Transverse colon (tissue), 4 donors: ENCODE measurements at regions not wholly inside any gene's neighbourhood (a gene's known extent, or its start where the extent isn't known, plus 50 kb on each side); places are given as distances from the start of the nearest gene placed in this dataset.

Experiments used
- DNase-seq: peaks from one replicate; pipeline ENCODE4 v3.0.0-alpha.2; 2019
- H3K27ac ChIP-seq, 4 donors: fragments of 200-600 bp; sonication (generic); 2 replicates each; pipeline ENCODE4 v1.5.1; 2016 to 2018; ENCODE audit warnings: inconsistent platforms in 4 of 4
- H3K27me3 ChIP-seq: fragments of 200-600 bp; sonication (generic); 2 replicates; pipeline ENCODE4 v1.5.1; 2017; ENCODE audit warnings: inconsistent platforms
- H3K36me3 ChIP-seq, 4 donors: fragments of 200-600 bp; sonication (generic); 2 replicates each; pipeline ENCODE4 v1.5.1; 2017 to 2019; ENCODE audit warnings: inconsistent platforms in 4 of 4
- H3K4me1 ChIP-seq, 4 donors: fragments of 200-600 bp; sonication (generic); 2 replicates each; pipeline ENCODE4 v1.5.1; 2017 to 2020; ENCODE audit warnings: inconsistent platforms in 4 of 4
- H3K4me3 ChIP-seq, 4 donors: fragments of 200-600 bp; sonication (generic); 1 replicate in 1 of 4; 2 replicates in 3 of 4; pipeline versions ENCODE4 v1.5.1 to v1.6.1; 2017 to 2019; ENCODE audit warnings: inconsistent platforms in 4 of 4
- H3K9me3 ChIP-seq, 2 donors: fragments of 200-600 bp; sonication (generic); 2 replicates each; pipeline ENCODE4 v1.5.1; 2017 to 2019; ENCODE audit warnings: inconsistent platforms in 2 of 2
- EP300 ChIP-seq: sonication (generic); formaldehyde crosslinking; IDR thresholded peaks from one replicate; pipeline ENCODE4 v1.6.1; 2017; ENCODE audit warnings: antibody characterized with exemption, low read depth
- POLR2A ChIP-seq: fragments of 450-650 bp; IDR thresholded peaks from one replicate; pipeline ENCODE4 v1.6.1; 2016; ENCODE audit warnings: antibody characterized with exemption, mild to moderate bottlenecking, moderate library complexity
- POLR2AphosphoS5 ChIP-seq, 3 donors: sonication (generic); formaldehyde crosslinking; IDR thresholded peaks; one replicate each; pipeline ENCODE4 v1.6.1; 2016; ENCODE audit warnings: antibody characterized with exemption in 3 of 3
- WGBS, 2 donors: methylation state at CpG; one replicate each; pipeline ENCODE4 v1.1.5; 2018; ENCODE audit warnings: low coverage in 1 of 2; 5-methylcytosine and 5-hydroxymethylcytosine counted together
- in situ Hi-C, 4 donors: fragments of 200-750 bp; cut with MboI; loops; one replicate each; pipeline versions ENCODE4 v1.15.0 to v1.15.1; 2017; ENCODE audit warnings: low sequenced_read_pairs in 3 of 4, low pct_ligation_motif_present in 1 of 4, low pct_unique_long_range_greater_than_20kb in 1 of 4
- intact Hi-C: fragments of 100-400 bp; cut with DNase I; formaldehyde crosslinking; loops from one replicate; pipeline ENCODE4 v1.15.1; 2023; ENCODE audit warnings: low total_unique reads
- TF ChIP-seq, protein P1 (sequence below), 5 experiments: fragments of 200-600 bp in 3 of 5; fragments of 450-650 bp in 2 of 5; sonication (generic) in 3 of 5; IDR thresholded peaks; 1 replicate in 2 of 5; 2 replicates in 3 of 5; pipeline ENCODE4 v1.5.1; 2016 to 2017; ENCODE audit warnings: antibody characterized with exemption in 5 of 5, inconsistent platforms in 3 of 5, mild to moderate bottlenecking in 2 of 5, moderate library complexity in 1 of 5

DNA sequence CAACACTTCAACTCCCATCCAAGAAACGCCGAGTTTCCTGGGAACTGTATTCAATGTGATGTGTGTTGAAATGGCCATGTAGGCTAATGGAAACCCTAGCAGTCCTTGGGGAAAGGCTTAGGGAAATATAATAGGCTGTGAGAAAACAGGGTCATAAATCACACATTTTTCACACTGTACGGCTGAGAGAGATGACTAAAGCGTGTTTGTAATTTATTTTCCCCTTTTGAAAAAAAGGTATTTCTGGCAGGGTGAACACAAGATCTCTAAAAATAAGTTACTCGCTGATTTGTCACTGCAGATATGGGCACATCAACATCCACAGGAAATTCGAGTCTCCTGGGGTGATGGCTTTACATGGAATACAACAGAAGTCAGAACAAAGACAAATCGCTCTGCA is 109.6 kb upstream of the ST6GAL2 start:
- Histone ChIP-seq H3K27ac (no peak overlapping the region), H3K4me3 (no peak overlapping the region), H3K27me3 (no peaks in the 10 kb centered on the region), H3K9me3 (no peaks in the 10 kb centered on the region), H3K4me1 (peaks cover 0 to 4% (median 0%) of the 10 kb centered on the region in 4 donors), H3K36me3 (no peaks in the 10 kb centered on the region)
- TF ChIP-seq, protein P1, sequence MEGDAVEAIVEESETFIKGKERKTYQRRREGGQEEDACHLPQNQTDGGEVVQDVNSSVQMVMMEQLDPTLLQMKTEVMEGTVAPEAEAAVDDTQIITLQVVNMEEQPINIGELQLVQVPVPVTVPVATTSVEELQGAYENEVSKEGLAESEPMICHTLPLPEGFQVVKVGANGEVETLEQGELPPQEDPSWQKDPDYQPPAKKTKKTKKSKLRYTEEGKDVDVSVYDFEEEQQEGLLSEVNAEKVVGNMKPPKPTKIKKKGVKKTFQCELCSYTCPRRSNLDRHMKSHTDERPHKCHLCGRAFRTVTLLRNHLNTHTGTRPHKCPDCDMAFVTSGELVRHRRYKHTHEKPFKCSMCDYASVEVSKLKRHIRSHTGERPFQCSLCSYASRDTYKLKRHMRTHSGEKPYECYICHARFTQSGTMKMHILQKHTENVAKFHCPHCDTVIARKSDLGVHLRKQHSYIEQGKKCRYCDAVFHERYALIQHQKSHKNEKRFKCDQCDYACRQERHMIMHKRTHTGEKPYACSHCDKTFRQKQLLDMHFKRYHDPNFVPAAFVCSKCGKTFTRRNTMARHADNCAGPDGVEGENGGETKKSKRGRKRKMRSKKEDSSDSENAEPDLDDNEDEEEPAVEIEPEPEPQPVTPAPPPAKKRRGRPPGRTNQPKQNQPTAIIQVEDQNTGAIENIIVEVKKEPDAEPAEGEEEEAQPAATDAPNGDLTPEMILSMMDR (IDR thresholded peaks at IDR 0.05) = no peak
- no peak for TF ChIP-seq POLR2AphosphoS5 (IDR thresholded peaks at IDR 0.05)
- no peak for TF ChIP-seq POLR2A
- TF ChIP-seq EP300 = no peak
- no peak for DNase-seq
- in situ Hi-C loops = no loop called here
- intact Hi-C loops = no loop called here
- 47 to 50% methylated on average over 6 to 7 of the region's 7 CpGs for WGBS, 2 donors

DNA sequence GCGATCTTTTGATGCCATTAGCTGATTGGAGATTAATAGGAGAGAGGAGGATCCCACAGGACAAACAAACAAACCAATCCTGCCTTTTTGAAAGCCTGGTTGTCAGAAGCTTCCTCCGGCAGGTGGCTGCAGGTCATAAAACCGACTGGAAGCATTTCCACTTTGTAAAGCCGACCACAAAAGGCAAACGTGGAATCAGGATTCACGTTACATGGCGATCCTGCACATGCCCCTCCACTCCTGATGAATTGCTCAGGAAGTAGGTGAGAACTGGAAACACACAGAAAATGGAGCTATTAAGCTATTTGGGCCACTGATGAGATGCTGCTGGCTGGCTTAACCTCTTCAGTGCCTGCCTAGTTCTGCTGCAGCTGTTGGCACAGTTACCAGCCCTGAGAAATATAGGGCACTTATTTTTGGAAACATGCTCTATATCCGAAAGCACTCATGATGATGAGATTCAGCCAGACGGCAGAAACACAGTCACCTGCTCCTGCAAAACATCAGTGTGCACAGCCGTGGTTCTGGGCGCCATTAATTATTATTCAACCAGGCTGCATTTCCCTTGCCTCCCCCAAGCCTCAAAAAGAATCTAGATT is 110.3 kb upstream of the ST6GAL2 start:
- Histone ChIP-seq H3K4me1 (peaks cover 0 to 4% (median 0%) of the 10 kb centered on the region in 4 donors), H3K36me3 (no peaks in the 10 kb centered on the region), H3K9me3 (no peaks in the 10 kb centered on the region), H3K27ac (no peak overlapping the region), H3K27me3 (no peaks in the 10 kb centered on the region), H3K4me3 (no peak overlapping the region)
- in situ Hi-C loops = no loop called here
- WGBS, 2 donors = 26 to 45% methylated on average over 3 to 11 of the region's 11 CpGs
- no peak for DNase-seq
- intact Hi-C loops = no loop called here
- TF ChIP-seq POLR2AphosphoS5 (IDR thresholded peaks at IDR 0.05) (no peak), POLR2A (no peak), EP300 (no peak)
- TF ChIP-seq, protein P1 (IDR thresholded peaks at IDR 0.05) = no peak

DNA sequence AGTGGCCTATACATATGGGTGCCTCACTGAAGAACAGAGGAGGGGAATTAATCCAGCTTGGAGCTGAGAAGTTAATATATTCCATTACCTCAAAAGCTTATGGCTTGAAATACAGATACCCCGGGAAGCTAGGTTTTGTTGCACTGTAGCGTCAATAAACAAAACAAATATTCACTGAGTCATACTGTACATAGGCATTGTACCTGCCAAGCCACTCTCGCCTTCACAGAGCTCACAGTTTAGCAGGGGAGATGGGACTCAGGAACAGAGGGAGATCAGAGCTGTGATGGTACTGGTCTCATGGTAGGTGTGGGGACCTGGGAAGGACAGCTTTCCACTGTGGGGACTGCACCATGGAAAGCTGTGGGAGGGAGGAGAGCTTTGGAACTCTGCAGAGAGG is 111.2 kb upstream of the ST6GAL2 start:
- Histone ChIP-seq H3K4me1 (peaks cover 0 to 4% (median 0%) of the 10 kb centered on the region in 4 donors), H3K27ac (no peak overlapping the region), H3K36me3 (no peaks in the 10 kb centered on the region), H3K9me3 (no peaks in the 10 kb centered on the region), H3K27me3 (no peaks in the 10 kb centered on the region), H3K4me3 (no peak overlapping the region)
- WGBS, 2 donors = 14 to 58% methylated on average over 2 to 3 of the region's 3 CpGs
- intact Hi-C loops (no loop called here), in situ Hi-C loops (no loop called here)
- TF ChIP-seq EP300 (no peak), POLR2AphosphoS5 (IDR thresholded peaks at IDR 0.05) (no peak), POLR2A (no peak)
- TF ChIP-seq, protein P1 (IDR thresholded peaks at IDR 0.05) = no peak
- DNase-seq = no peak

DNA sequence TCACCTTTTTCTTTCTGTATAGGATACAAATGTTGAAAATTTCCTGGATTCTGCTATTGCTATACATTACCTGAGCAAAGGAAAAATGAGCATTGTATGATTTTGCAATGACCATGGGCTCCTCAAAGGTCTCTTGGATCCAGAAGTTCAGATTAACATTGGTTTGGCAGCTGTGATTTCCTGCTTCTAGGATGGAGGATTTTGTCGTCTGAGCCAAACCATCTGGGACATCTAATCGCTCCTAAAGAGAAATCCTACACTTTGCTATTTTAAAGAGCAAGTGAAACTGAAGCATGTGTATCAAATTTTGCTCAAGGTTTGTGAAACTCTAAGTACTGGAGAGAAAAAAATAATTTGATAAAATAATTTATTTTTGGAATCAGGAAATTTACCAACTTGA is 115.1 kb upstream of the ST6GAL2 start:
- Histone ChIP-seq H3K4me1 (peaks cover 0 to 2% (median 0%) of the 10 kb centered on the region in 4 donors), H3K4me3 (no peak overlapping the region), H3K9me3 (no peaks in the 10 kb centered on the region), H3K27ac (no peak overlapping the region), H3K27me3 (no peaks in the 10 kb centered on the region), H3K36me3 (no peaks in the 10 kb centered on the region)
- DNase-seq = no peak
- TF ChIP-seq POLR2AphosphoS5 (IDR thresholded peaks at IDR 0.05) = no peak
- TF ChIP-seq, protein P1 (IDR thresholded peaks at IDR 0.05) = no peak
- TF ChIP-seq POLR2A = no peak
- TF ChIP-seq EP300 = no peak
- intact Hi-C loops = no loop called here
- 33 to 79% methylated on average over 2 of the region's 2 CpGs for WGBS, 2 donors
- in situ Hi-C loops = no loop called here
